SK-N-MC (cell line): ENCODE measurements at regions not wholly inside any gene's neighbourhood (a gene's known extent, or its start where the extent isn't known, plus 50 kb on each side); places are given as distances from the start of the nearest gene placed in this dataset.

Source experiments
- EZH2 ChIP-seq: fragments of 200-600 bp; sonication (generic); IDR thresholded peaks from one replicate; pipeline ENCODE4 v1.6.1; 2017; ENCODE audit warnings: antibody characterized with exemption
- POLR2AphosphoS5 ChIP-seq: IDR thresholded peaks from 2 replicates; pipeline ENCODE4 v1.6.1; 2012; ENCODE audit warnings: mild to moderate bottlenecking, low read depth, low read length, borderline replicate concordance

DNA sequence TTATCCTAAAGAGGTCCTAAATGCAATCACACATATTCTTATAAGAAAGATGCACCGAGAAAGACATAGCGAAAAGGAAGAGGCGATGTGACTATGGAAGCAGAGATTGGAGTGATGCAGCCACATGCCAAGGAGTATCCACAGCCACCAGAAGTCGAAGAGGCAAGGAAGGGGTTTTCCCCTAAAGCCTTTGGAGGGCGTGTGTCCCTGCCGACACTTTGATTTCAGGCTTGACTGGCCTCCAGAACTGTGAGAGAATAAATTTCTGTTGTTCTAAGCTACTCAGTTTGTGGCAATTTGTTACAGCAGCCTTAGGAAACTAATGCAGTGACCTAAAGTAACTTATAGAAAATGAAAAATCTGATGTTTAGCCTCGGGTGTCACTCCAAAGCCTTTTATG is 179.5 kb upstream of the CITED2 start:
- TF ChIP-seq EZH2 (no peak), POLR2AphosphoS5 (no peak)
